ENCODE measurements at regions not wholly inside any gene's neighbourhood (a gene's known extent, or its start where the extent isn't known, plus 50 kb on each side); places are given as distances from the start of the nearest gene placed in this dataset.

DNA sequence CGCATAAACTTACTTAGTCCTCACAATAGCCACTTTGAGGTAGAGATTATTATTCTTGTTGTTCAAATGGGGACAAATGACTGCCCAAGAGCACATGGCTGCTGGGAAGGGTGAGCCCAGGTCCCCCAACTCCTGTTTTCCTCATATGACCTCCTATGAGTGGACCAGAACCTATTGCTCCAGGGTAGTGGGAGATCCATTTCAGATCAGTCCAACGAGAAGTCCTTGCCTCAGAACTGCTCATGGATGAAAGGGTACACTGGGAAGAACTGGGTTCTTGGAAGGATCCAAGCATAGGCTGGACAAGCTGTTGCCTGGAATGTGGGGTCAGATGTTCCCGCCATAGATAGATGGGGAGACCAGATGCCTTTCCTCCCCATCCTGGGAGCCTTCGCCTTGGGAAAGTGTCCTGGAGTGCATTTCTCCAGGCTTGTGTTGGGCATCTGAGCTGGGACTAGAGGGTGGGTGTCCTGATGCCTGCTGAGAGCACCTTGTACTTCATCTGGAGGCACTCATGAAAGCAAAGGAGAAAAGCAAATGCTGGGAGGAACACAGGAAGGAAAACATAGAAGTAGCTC lies 146.3 kb upstream of the B3GAT1 start:
- TF ChIP-seq, protein P1, sequence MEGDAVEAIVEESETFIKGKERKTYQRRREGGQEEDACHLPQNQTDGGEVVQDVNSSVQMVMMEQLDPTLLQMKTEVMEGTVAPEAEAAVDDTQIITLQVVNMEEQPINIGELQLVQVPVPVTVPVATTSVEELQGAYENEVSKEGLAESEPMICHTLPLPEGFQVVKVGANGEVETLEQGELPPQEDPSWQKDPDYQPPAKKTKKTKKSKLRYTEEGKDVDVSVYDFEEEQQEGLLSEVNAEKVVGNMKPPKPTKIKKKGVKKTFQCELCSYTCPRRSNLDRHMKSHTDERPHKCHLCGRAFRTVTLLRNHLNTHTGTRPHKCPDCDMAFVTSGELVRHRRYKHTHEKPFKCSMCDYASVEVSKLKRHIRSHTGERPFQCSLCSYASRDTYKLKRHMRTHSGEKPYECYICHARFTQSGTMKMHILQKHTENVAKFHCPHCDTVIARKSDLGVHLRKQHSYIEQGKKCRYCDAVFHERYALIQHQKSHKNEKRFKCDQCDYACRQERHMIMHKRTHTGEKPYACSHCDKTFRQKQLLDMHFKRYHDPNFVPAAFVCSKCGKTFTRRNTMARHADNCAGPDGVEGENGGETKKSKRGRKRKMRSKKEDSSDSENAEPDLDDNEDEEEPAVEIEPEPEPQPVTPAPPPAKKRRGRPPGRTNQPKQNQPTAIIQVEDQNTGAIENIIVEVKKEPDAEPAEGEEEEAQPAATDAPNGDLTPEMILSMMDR (IDR thresholded peaks at IDR 0.05; ENCODE audit: low read depth, low read length, missing control alignments), result no peak
- DNase-seq (ENCODE audit: extremely low read depth, low read depth), result no peak
- no peak overlapping the region for H3K4me3 ChIP-seq (replicated peaks; ENCODE audit: low read depth, low read length)

DNA sequence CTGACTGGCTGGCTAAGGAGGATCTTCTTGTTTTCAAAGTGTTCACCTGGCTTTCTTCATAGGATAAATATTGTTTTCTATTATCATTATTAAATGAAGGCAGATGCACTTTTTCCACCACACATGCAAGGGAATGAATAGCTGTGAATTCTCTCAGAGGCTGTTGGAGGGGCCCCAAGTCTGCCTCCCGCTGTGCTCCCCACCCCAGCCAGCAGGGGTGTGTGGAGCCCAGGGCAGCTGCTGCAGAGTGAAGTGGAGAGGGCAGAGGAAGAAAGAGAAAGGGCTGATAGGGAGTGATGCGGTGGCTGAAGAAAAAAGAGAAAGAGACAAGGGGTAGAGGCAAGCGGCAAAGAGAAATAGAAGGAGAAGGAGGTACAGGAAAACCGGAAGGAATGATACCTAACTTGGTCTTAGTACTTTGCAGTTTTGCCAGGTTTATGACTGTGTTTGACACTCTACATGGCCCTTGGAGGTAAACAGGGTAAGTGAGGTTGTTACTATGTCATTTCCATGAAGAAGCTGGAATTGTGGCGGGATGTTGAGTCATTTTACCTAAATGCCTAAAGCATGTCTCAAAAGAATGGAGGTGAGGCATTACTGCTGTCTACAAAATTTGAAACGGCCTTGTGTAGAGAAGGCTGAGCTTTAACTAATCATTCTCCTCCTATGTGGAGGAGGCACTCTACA lies 145.7 kb upstream of the B3GAT1 start:
- no peak overlapping the region for H3K4me3 ChIP-seq (replicated peaks; ENCODE audit: low read depth, low read length)
- no peak for DNase-seq (ENCODE audit: extremely low read depth, low read depth)
- TF ChIP-seq, protein P1 (IDR thresholded peaks at IDR 0.05; ENCODE audit: low read depth, low read length, missing control alignments), result no peak

DNA sequence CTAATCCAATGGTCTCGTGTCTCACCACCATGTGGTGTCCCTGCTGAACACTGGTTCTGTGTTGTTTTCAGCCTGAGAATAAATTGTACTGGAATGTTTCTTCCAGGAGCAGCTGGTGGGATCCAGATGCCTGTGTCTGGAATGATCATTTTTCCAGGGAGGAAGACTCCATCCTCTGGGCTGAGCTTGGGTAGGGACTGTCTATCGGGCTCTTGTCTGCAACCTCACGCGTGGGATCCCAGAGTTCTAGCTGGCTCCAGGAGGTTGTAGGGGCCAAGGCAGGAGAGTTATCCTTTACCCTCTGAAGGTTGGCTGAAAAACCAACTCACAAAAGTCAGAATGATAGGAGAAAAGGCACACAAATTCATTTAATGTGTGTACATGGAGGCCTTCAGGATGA lies 144.1 kb upstream of the B3GAT1 start:
- TF ChIP-seq, protein P1 (IDR thresholded peaks at IDR 0.05; ENCODE audit: low read depth, low read length, missing control alignments), result no peak
- no peak overlapping the region for H3K4me3 ChIP-seq (replicated peaks; ENCODE audit: low read depth, low read length)
- no peak for DNase-seq (ENCODE audit: extremely low read depth, low read depth)

DNA sequence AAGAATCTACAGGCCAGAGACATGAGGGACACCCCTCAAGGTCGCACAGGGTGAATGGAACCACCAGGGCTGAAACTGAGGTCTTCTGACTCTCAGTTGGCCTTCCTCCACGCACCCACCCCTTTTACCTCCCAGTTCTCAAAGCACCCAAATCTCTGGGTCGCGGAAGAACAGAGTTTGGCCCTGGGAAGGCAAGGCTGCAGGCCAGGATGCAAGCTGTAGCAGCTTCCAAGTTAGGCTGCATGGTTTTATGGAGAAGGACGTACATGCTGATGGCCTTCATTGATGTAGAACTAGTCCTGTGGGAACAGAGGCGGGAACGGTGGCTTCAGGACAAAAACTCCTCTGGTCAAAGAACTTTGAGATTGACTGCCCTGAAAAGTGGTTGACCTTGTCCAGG lies 143.5 kb upstream of the B3GAT1 start:
- no peak overlapping the region for H3K4me3 ChIP-seq (replicated peaks; ENCODE audit: low read depth, low read length)
- TF ChIP-seq, protein P1 (IDR thresholded peaks at IDR 0.05; ENCODE audit: low read depth, low read length, missing control alignments), result no peak
- DNase-seq (ENCODE audit: extremely low read depth, low read depth), result no peak

DNA sequence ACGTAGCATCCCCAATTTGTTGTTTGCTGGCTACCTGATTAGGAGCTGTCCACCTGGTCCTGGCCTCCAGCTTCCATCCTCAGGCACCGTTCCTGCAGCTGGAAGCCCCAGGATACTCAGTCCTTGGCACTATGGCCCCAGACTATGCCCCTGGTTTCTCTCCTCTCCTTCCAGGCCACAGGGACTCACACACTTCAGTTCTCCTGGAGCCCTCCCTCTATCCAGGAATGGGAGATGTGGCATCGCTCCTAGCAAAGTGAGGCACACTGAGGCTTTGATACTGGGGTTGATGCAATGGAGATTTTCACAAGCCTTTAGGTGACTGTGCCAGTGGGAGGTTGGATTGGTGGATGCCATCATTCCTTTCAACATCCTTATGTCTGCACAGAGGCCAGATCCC lies 142.8 kb upstream of the B3GAT1 start:
- TF ChIP-seq, protein P1 (IDR thresholded peaks at IDR 0.05; ENCODE audit: low read depth, low read length, missing control alignments), result no peak
- H3K4me3 ChIP-seq (replicated peaks; ENCODE audit: low read depth, low read length), result no peak overlapping the region
- no peak for DNase-seq (ENCODE audit: extremely low read depth, low read depth)

DNA sequence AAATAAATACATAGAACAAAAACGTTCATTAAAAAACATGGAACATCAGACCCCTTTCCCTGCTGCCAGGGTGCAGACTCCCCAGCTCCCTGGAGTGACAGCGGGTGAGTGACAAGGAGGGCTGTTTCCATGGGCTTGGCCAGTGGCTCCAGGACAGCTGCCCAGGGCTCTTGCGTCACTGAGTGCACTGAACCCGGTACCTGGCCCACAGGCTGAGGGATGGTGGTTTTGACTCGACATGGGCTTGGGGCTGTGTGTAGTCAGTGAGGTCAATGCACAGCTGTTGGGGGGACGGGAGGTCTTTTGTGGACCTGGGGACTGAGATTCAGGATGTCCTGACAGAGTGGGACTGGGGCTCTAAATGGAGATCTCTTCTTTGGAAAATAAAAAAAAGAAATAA lies 142.1 kb upstream of the B3GAT1 start:
- TF ChIP-seq, protein P1 (IDR thresholded peaks at IDR 0.05; ENCODE audit: low read depth, low read length, missing control alignments), result no peak
- H3K4me3 ChIP-seq (replicated peaks; ENCODE audit: low read depth, low read length), result no peak overlapping the region
- DNase-seq (ENCODE audit: extremely low read depth, low read depth), result no peak

Measured in HFF-Myc (cell line).